H1 (cell line): ENCODE measurements at regions not wholly inside any gene's neighbourhood (a gene's known extent, or its start where the extent isn't known, plus 50 kb on each side); places are given as distances from the start of the nearest gene placed in this dataset.

Experiments
- CTCF ChIA-PET: fragments of 300-600 bp; sonication (Branson Sonifier 250); formaldehyde crosslinking; loops from one replicate; lab custom pipeline; 2021; ENCODE audit not compliant: partially characterized antibody; lab: Charles Lee
- POLR2A ChIA-PET: fragments of 300-600 bp; sonication (Branson Sonifier 250); formaldehyde crosslinking; loops from one replicate; lab custom pipeline; 2021; ENCODE audit warnings: inconsistent platforms; ENCODE audit not compliant: partially characterized antibody; lab: Charles Lee
- DNase-seq, 2 experiments: peaks; one replicate each; pipeline versions ENCODE4 v3.0.0 to v3.0.0-alpha.2; 2010 to 2022; ENCODE audit warnings: low spot score in 2 of 2, low read depth in 1 of 2, mixed read lengths in 1 of 2
- FAIRE-seq: peaks from 2 replicates; lab custom pipeline; 2011; peaks lifted over from hg19 to GRCh38; lab: Jason Lieb, UNC
- H2AFZ ChIP-seq: 2 replicates; pipeline ENCODE4 v1.8.1; 2012; ENCODE audit warnings: low read length, inconsistent platforms
- H2AK5ac ChIP-seq: 2 replicates; pipeline ENCODE4 v1.6.1; 2013; ENCODE audit warnings: low read depth, low read length
- H2BK120ac ChIP-seq: replicated peaks from 2 replicates; pipeline ENCODE3; 2013; ENCODE audit warnings: low read depth, low read length, inconsistent platforms
- H2BK12ac ChIP-seq: 2 replicates; pipeline ENCODE4 v1.6.1; 2013; ENCODE audit warnings: low read depth, low read length
- H2BK15ac ChIP-seq: 2 replicates; pipeline ENCODE4 v1.6.1; 2013; ENCODE audit warnings: low read length
- H2BK20ac ChIP-seq: 2 replicates; pipeline ENCODE4 v1.6.1; 2013; ENCODE audit warnings: low read length
- H2BK5ac ChIP-seq: 2 replicates; pipeline ENCODE4 v1.6.1; 2013; ENCODE audit warnings: low read depth, low read length
- H3K14ac ChIP-seq: 2 replicates; pipeline ENCODE4 v1.6.1; 2013; ENCODE audit warnings: inconsistent platforms; ENCODE audit not compliant: insufficient read length
- H3K18ac ChIP-seq: 2 replicates; pipeline ENCODE4 v1.6.1; 2013; ENCODE audit warnings: low read length; ENCODE audit errors: extremely low read depth
- H3K23ac ChIP-seq: 2 replicates; pipeline ENCODE4 v1.6.1; 2013; ENCODE audit warnings: inconsistent platforms; ENCODE audit not compliant: insufficient read length
- H3K23me2 ChIP-seq: 2 replicates; pipeline ENCODE4 v1.6.1; 2013; ENCODE audit warnings: low read depth, low read length
- H3K27ac ChIP-seq: 2 replicates; pipeline ENCODE4 v1.6.1; 2011; ENCODE audit warnings: low read depth, low read length, inconsistent platforms
- H3K27me3 ChIP-seq, 4 experiments: replicated peaks in 1 of 4; 1 replicate in 1 of 4; 2 replicates in 3 of 4; pipeline versions ENCODE4 v1.6.1 to v1.8.1; 2011 to 2013; ENCODE audit warnings: low read length in 3 of 4, mild to moderate bottlenecking in 3 of 4, inconsistent platforms in 2 of 4, mixed read lengths in 2 of 4, moderate library complexity in 1 of 4; ENCODE audit not compliant: control insufficient read depth in 3 of 4, insufficient read depth in 3 of 4; ENCODE audit errors: extremely low read depth in 1 of 4
- H3K36me3 ChIP-seq, 4 experiments: 2 replicates each; pipeline versions ENCODE4 v1.6.1 to v1.8.1; 2011 to 2013; ENCODE audit warnings: mild to moderate bottlenecking in 4 of 4, low read length in 3 of 4, moderate library complexity in 2 of 4, control low read depth in 1 of 4, inconsistent platforms in 1 of 4; ENCODE audit not compliant: insufficient read depth in 4 of 4, control insufficient read depth in 2 of 4
- H3K4ac ChIP-seq: replicated peaks from 2 replicates; pipeline ENCODE3; 2013; ENCODE audit warnings: low read length, low read depth, mixed read lengths, inconsistent platforms; ENCODE audit not compliant: insufficient read length
- H3K4me1 ChIP-seq, 4 experiments: replicated peaks in 1 of 4; 1 replicate in 1 of 4; 2 replicates in 3 of 4; pipeline versions ENCODE4 v1.6.1 to v1.8.1; 2011 to 2013; ENCODE audit warnings: low read length in 3 of 4, inconsistent platforms in 2 of 4, mixed read lengths in 1 of 4; ENCODE audit not compliant: insufficient read depth in 4 of 4, control insufficient read depth in 3 of 4
- H3K4me2 ChIP-seq, 2 experiments: 2 replicates each; pipeline versions ENCODE4 v1.6.1 to v1.8.1; 2011 to 2013; ENCODE audit warnings: low read depth in 2 of 2, low read length in 2 of 2, control low read depth in 1 of 2, inconsistent platforms in 1 of 2, mild to moderate bottlenecking in 1 of 2; ENCODE audit not compliant: insufficient read depth in 1 of 2
- H3K4me3 ChIP-seq, 4 experiments: fragments of 200-600, 300-600 bp in 1 of 4; sonication (generic), shearing (Covaris generic), sonication (Bioruptor Twin) in 1 of 4; 2 replicates each; pipeline versions ENCODE4 v1.5.1 to v1.8.1; 2011 to 2016; ENCODE audit warnings: low read length in 4 of 4, low read depth in 3 of 4, control low read depth in 2 of 4, inconsistent platforms in 2 of 4, mild to moderate bottlenecking in 2 of 4, mixed read lengths in 1 of 4, moderate library complexity in 1 of 4; ENCODE audit not compliant: insufficient read depth in 2 of 4; ENCODE audit errors: extremely low read depth in 1 of 4
- H3K56ac ChIP-seq: replicated peaks from 2 replicates; pipeline ENCODE3; 2013; ENCODE audit warnings: low read depth, mild to moderate bottlenecking, mixed read lengths, low read length, inconsistent platforms; ENCODE audit not compliant: insufficient read length
- H3K79me1 ChIP-seq: 2 replicates; pipeline ENCODE4 v1.6.1; 2013; ENCODE audit warnings: low read depth, low read length, control low read depth
- H3K79me2 ChIP-seq, 2 experiments: 2 replicates each; pipeline versions ENCODE4 v1.6.1 to v1.8.1; 2012 to 2013; ENCODE audit warnings: low read length in 2 of 2, mild to moderate bottlenecking in 2 of 2, inconsistent platforms in 1 of 2; ENCODE audit not compliant: insufficient read depth in 2 of 2, control insufficient read depth in 1 of 2
- H3K9ac ChIP-seq, 4 experiments: replicated peaks in 1 of 4; 1 replicate in 1 of 4; 2 replicates in 3 of 4; pipeline versions ENCODE4 v1.6.1 to v1.8.1; 2011 to 2013; ENCODE audit warnings: low read depth in 3 of 4, low read length in 3 of 4, control low read depth in 2 of 4, mild to moderate bottlenecking in 2 of 4, moderate library complexity in 2 of 4, inconsistent platforms in 1 of 4; ENCODE audit errors: extremely low read depth in 1 of 4
- H3K9me3 ChIP-seq, 2 experiments: 2 replicates each; pipeline versions ENCODE4 v1.6.1 to v1.8.1; 2012 to 2013; ENCODE audit warnings: mild to moderate bottlenecking in 2 of 2, moderate library complexity in 2 of 2, control low read depth in 1 of 2, inconsistent platforms in 1 of 2, low read depth in 1 of 2, low read length in 1 of 2, mixed read lengths in 1 of 2; ENCODE audit not compliant: insufficient read depth in 2 of 2
- H4K20me1 ChIP-seq, 2 experiments: replicated peaks in 1 of 2; 2 replicates each; pipeline versions ENCODE3 to v1.8.1; 2011 to 2013; ENCODE audit warnings: inconsistent platforms in 2 of 2, low read length in 2 of 2, mild to moderate bottlenecking in 1 of 2; ENCODE audit not compliant: insufficient read depth in 2 of 2, control insufficient read depth in 1 of 2
- H4K5ac ChIP-seq: 2 replicates; pipeline ENCODE4 v1.6.1; 2013; ENCODE audit warnings: low read length, low read depth, mixed read lengths, inconsistent platforms; ENCODE audit not compliant: insufficient read length
- H4K8ac ChIP-seq: 2 replicates; pipeline ENCODE4 v1.8.0; 2013; ENCODE audit warnings: mild to moderate bottlenecking, moderate library complexity, low read length, inconsistent platforms; ENCODE audit not compliant: insufficient read depth; ENCODE audit errors: extremely low read depth
- H4K91ac ChIP-seq: replicated peaks from 2 replicates; pipeline ENCODE3; 2013; ENCODE audit warnings: low read length, mixed read lengths, inconsistent platforms; ENCODE audit not compliant: insufficient read length
- ATF2 ChIP-seq: IDR thresholded peaks from 2 replicates; pipeline ENCODE4 v1.6.1; 2012; ENCODE audit warnings: low read length, inconsistent platforms
- EP300 ChIP-seq, 2 experiments: IDR thresholded peaks; 1 replicate in 1 of 2; 2 replicates in 1 of 2; pipeline ENCODE4 v1.6.1; 2011 to 2012; ENCODE audit warnings: low read depth in 2 of 2, low read length in 2 of 2, mild to moderate bottlenecking in 2 of 2, borderline replicate concordance in 1 of 2, inconsistent platforms in 1 of 2, moderate library complexity in 1 of 2
- JUND ChIP-seq: IDR thresholded peaks from 2 replicates; pipeline ENCODE4 v1.6.1; 2011; ENCODE audit warnings: mild to moderate bottlenecking, improper control_type of control experiment, low read length
- KDM5A ChIP-seq: fragments of 200-600 bp; IDR thresholded peaks from 2 replicates; pipeline ENCODE4 v1.7.1; 2012; ENCODE audit warnings: mild to moderate bottlenecking, low read length, inconsistent platforms, mixed read lengths
- NANOG ChIP-seq: IDR thresholded peaks from 2 replicates; pipeline ENCODE4 v1.6.1; 2011; ENCODE audit warnings: low read length, low read depth, mild to moderate bottlenecking, inconsistent platforms; ENCODE audit not compliant: insufficient read depth, poor library complexity, severe bottlenecking
- SIX5 ChIP-seq: IDR thresholded peaks from 2 replicates; pipeline ENCODE4 v1.6.1; 2011; ENCODE audit warnings: mild to moderate bottlenecking, low read depth, low read length
- SUZ12 ChIP-seq: fragments of 200-600 bp; sonication (generic); IDR thresholded peaks from 2 replicates; pipeline ENCODE4 v1.6.1; 2012; ENCODE audit warnings: mild to moderate bottlenecking, inconsistent platforms, low read length, moderate library complexity, mixed read lengths
- TAF7 ChIP-seq: optimal IDR thresholded peaks from 2 replicates; pipeline ENCODE3; 2011; ENCODE audit warnings: low read depth, mild to moderate bottlenecking, inconsistent platforms, low read length, moderate library complexity, borderline replicate concordance
- WGBS, 2 experiments: shearing (Covaris generic) in 1 of 2; methylation state at CpG; one replicate each; pipeline versions ENCODE4 v1.1.6 to v1.1.7; 2013 to 2015; ENCODE audit warnings: low lambda C conversion rate in 2 of 2, mixed read lengths in 2 of 2, inconsistent platforms in 1 of 2, low coverage in 1 of 2, missing lambda C conversion rate in 1 of 2; ENCODE audit not compliant: insufficient replicate concordance in 2 of 2, insufficient coverage in 1 of 2, insufficient read length in 1 of 2; ENCODE audit errors: extremely low coverage in 1 of 2, missing lambda C conversion rate in 1 of 2; 5-methylcytosine and 5-hydroxymethylcytosine counted together
- TF ChIP-seq, protein P1 (sequence below), 3 experiments: IDR thresholded peaks; 1 replicate in 2 of 3; 2 replicates in 1 of 3; pipeline versions ENCODE4 v1.5.1 to v1.6.1; 2011; ENCODE audit warnings: low read length in 3 of 3, mild to moderate bottlenecking in 3 of 3, inconsistent platforms in 2 of 3, low read depth in 1 of 3, moderate library complexity in 1 of 3; ENCODE audit not compliant: insufficient read depth in 1 of 3; ENCODE audit errors: control extremely low read depth in 1 of 3

GRCh38 chr5:81854915-81855314 lies 104.0 kb upstream of the SSBP2 start:
- Histone ChIP-seq H3K23ac (no peak overlapping the region), H2BK120ac (no peak overlapping the region), H3K4me2 (no peak overlapping the region), H2AK5ac (no peak overlapping the region), H4K8ac (no peak overlapping the region), H3K56ac (no peak overlapping the region), H2BK15ac (no peak overlapping the region), H3K9me3 (no peaks in the 10 kb centered on the region), H3K4me1 (peaks cover 14 to 29% (median 21%) of the 10 kb centered on the region in 4 experiments), H3K79me1 (no peaks in the 10 kb centered on the region), H4K20me1 (no peaks in the 10 kb centered on the region), H3K27me3 (no peaks in the 10 kb centered on the region), H3K4me3 (no peak overlapping the region), H2AFZ (no peak overlapping the region), H2BK12ac (no peak overlapping the region), H3K14ac (no peak overlapping the region), H3K9ac (no peak overlapping the region), H3K27ac (no peak overlapping the region), H2BK20ac (no peak overlapping the region), H4K91ac (no peak overlapping the region), H2BK5ac (no peak overlapping the region), H3K36me3 (no peaks in the 10 kb centered on the region), H4K5ac (no peak overlapping the region), H3K79me2 (no peaks in the 10 kb centered on the region), H3K4ac (no peak overlapping the region), H3K18ac (no peak overlapping the region), H3K23me2 (peaks cover 8% of the 10 kb centered on the region)
- CTCF ChIA-PET = interaction anchor here (0.6 to 4.7 kb wide), 2 partner anchors 55 to 310 kb away, joined by 3 to 16 read pairs; no protein-coding TSS in a partner anchor
- DNase-seq (no peak), FAIRE-seq (no peak)
- POLR2A ChIA-PET = no interaction called here
- 71% methylated on average over 3 of the region's 3 CpGs; no CpG with 5 or more reads in 1 of the 2 experiments for WGBS, 2 experiments
- TF ChIP-seq EP300 (IDR thresholded peaks at IDR 0.05; ENCODE audit: borderline replicate concordance in 1 of 2, low read depth in 2 of 2, low read length in 2 of 2) (no peak), KDM5A (no peak), JUND (no peak), NANOG (no peak), ATF2 (no peak), TAF7 (no peak), SIX5 (no peak), SUZ12 (no peak)
- TF ChIP-seq, protein P1, sequence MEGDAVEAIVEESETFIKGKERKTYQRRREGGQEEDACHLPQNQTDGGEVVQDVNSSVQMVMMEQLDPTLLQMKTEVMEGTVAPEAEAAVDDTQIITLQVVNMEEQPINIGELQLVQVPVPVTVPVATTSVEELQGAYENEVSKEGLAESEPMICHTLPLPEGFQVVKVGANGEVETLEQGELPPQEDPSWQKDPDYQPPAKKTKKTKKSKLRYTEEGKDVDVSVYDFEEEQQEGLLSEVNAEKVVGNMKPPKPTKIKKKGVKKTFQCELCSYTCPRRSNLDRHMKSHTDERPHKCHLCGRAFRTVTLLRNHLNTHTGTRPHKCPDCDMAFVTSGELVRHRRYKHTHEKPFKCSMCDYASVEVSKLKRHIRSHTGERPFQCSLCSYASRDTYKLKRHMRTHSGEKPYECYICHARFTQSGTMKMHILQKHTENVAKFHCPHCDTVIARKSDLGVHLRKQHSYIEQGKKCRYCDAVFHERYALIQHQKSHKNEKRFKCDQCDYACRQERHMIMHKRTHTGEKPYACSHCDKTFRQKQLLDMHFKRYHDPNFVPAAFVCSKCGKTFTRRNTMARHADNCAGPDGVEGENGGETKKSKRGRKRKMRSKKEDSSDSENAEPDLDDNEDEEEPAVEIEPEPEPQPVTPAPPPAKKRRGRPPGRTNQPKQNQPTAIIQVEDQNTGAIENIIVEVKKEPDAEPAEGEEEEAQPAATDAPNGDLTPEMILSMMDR (IDR thresholded peaks at IDR 0.05; ENCODE audit: control extremely low read depth in 1 of 3, insufficient read depth in 1 of 3, low read depth in 1 of 3, low read length in 3 of 3) = no peak
